Activated CD4-positive, alpha-beta memory T cell treated with anti-CD3 and anti-CD28 coated beads, Interleukin-2, amount 10 ng/mL, durations not matched to agents 7 days and 5 days (primary cell): ENCODE measurements at regions not wholly inside any gene's neighbourhood (a gene's known extent, or its start where the extent isn't known, plus 50 kb on each side); places are given as distances from the start of the nearest gene placed in this dataset.
"Not testable (repeated sequence)": the region's sequence is repeated elsewhere in the genome, so short reads cannot be mapped to it uniquely, and the experiment has no call there.

ENCODE experiments used
- CTCF ChIA-PET: fragments of 350-600 bp; sonication (Branson Sonifier 250); formaldehyde crosslinking; loops from one replicate; lab custom pipeline; 2021; ENCODE audit warnings: antibody characterized with exemption, inconsistent platforms; lab: Charles Lee
- POLR2A ChIA-PET: fragments of 350-600 bp; sonication (Branson Sonifier 250); formaldehyde crosslinking; loops from one replicate; lab custom pipeline; 2021; ENCODE audit warnings: antibody characterized with exemption; lab: Charles Lee
- DNase-seq: peaks from one replicate; pipeline ENCODE4 v3.0.0-alpha.2; 2020
- H3K27ac Mint-ChIP-seq: one replicate; pipeline ENCODE4 v1.8.0; 2021; ENCODE audit warnings: mild to moderate bottlenecking, mixed read lengths
- H3K27me3 Mint-ChIP-seq: one replicate; pipeline ENCODE4 v1.8.0; 2021; ENCODE audit warnings: mixed read lengths
- H3K36me3 Mint-ChIP-seq: one replicate; pipeline ENCODE4 v1.8.0; 2021; ENCODE audit warnings: low read depth, mixed read lengths
- H3K4me1 Mint-ChIP-seq: one replicate; pipeline ENCODE4 v1.8.0; 2021; ENCODE audit warnings: mixed read lengths
- H3K4me3 Mint-ChIP-seq: one replicate; pipeline ENCODE4 v1.8.0; 2021; ENCODE audit warnings: mild to moderate bottlenecking, mixed read lengths
- H3K9me3 Mint-ChIP-seq: one replicate; pipeline ENCODE4 v1.8.0; 2021; ENCODE audit warnings: mixed read lengths

- no peak overlapping the region for H3K4me3 Mint-ChIP-seq
- H3K27me3 Mint-ChIP-seq: no peaks in the 10 kb centered on the region
- CTCF ChIA-PET: no interaction called here
- no peaks in the 10 kb centered on the region for H3K4me1 Mint-ChIP-seq
- H3K36me3 Mint-ChIP-seq: no peaks in the 10 kb centered on the region
- DNase-seq: no peak
- peaks cover 6% of the 10 kb centered on the region for H3K9me3 Mint-ChIP-seq
- POLR2A ChIA-PET: no interaction called here
- H3K27ac Mint-ChIP-seq: no peak overlapping the region
Measured at GRCh38 chr4:28251831-28252230, 1391.2 kb downstream of the STIM2 start.

- Mint-ChIP-seq H3K4me3 (no peak overlapping the region), H3K36me3 (no peaks in the 10 kb centered on the region), H3K27me3 (no peaks in the 10 kb centered on the region), H3K27ac (no peak overlapping the region), H3K4me1 (no peaks in the 10 kb centered on the region), H3K9me3 (peaks cover 9% of the 10 kb centered on the region)
- CTCF ChIA-PET: no interaction called here
- POLR2A ChIA-PET: no interaction called here
- no peak for DNase-seq
Measured at GRCh38 chr4:28254003-28254402, 1393.4 kb downstream of the STIM2 start.

GRCh38 chr4:28256295-28256694, 1395.7 kb downstream of the STIM2 start:
- POLR2A ChIA-PET: no interaction called here
- H3K9me3 Mint-ChIP-seq: peaks cover 11% of the 10 kb centered on the region
- DNase-seq: no peak

GRCh38 chr4:28259951-28260350, 1399.3 kb downstream of the STIM2 start:
- H3K4me3 Mint-ChIP-seq: no peak overlapping the region

More at GRCh38 chr4:28256295-28256694, 1395.7 kb downstream of the STIM2 start:
- no peaks in the 10 kb centered on the region for H3K36me3 Mint-ChIP-seq
- H3K4me1 Mint-ChIP-seq: no peaks in the 10 kb centered on the region
- H3K27ac Mint-ChIP-seq: no peak overlapping the region
- H3K4me3 Mint-ChIP-seq: no peak overlapping the region
- H3K27me3 Mint-ChIP-seq: no peaks in the 10 kb centered on the region
- CTCF ChIA-PET: no interaction called here

GRCh38 chr4:28267166-28267565, 1406.5 kb downstream of the STIM2 start:
- no peak overlapping the region for H3K27ac Mint-ChIP-seq
- CTCF ChIA-PET: no interaction called here
- POLR2A ChIA-PET: no interaction called here
- peaks cover 8% of the 10 kb centered on the region for H3K9me3 Mint-ChIP-seq
- no peaks in the 10 kb centered on the region for H3K36me3 Mint-ChIP-seq
- no peaks in the 10 kb centered on the region for H3K27me3 Mint-ChIP-seq
- no peak for DNase-seq
- no peak overlapping the region for H3K4me3 Mint-ChIP-seq
- no peaks in the 10 kb centered on the region for H3K4me1 Mint-ChIP-seq

More at GRCh38 chr4:28259951-28260350, 1399.3 kb downstream of the STIM2 start:
- H3K27ac Mint-ChIP-seq: no peak overlapping the region
- no peaks in the 10 kb centered on the region for H3K4me1 Mint-ChIP-seq
- ChIA-PET POLR2A (no interaction called here), CTCF (no interaction called here)
- peaks cover 11% of the 10 kb centered on the region for H3K9me3 Mint-ChIP-seq
- H3K36me3 Mint-ChIP-seq: no peaks in the 10 kb centered on the region
- H3K27me3 Mint-ChIP-seq: no peaks in the 10 kb centered on the region
- no peak for DNase-seq

GRCh38 chr4:28269426-28269825, 1408.8 kb downstream of the STIM2 start:
- Mint-ChIP-seq H3K4me3 (no peak overlapping the region), H3K4me1 (no peaks in the 10 kb centered on the region), H3K9me3 (peaks cover 5% of the 10 kb centered on the region), H3K27me3 (no peaks in the 10 kb centered on the region), H3K27ac (no peak overlapping the region), H3K36me3 (no peaks in the 10 kb centered on the region)
- no peak for DNase-seq
- ChIA-PET CTCF (no interaction called here), POLR2A (no interaction called here)

GRCh38 chr4:28277931-28278330, 1417.3 kb downstream of the STIM2 start:
- peaks cover 2% of the 10 kb centered on the region for H3K9me3 Mint-ChIP-seq
- H3K36me3 Mint-ChIP-seq: no peaks in the 10 kb centered on the region
- ChIA-PET POLR2A (no interaction called here), CTCF (no interaction called here)
- H3K4me3 Mint-ChIP-seq: no peak overlapping the region
- no peaks in the 10 kb centered on the region for H3K27me3 Mint-ChIP-seq
- no peak for DNase-seq
- H3K27ac Mint-ChIP-seq: no peak overlapping the region
- H3K4me1 Mint-ChIP-seq: no peaks in the 10 kb centered on the region

GRCh38 chr4:28278676-28279075, 1418.0 kb downstream of the STIM2 start:
- Mint-ChIP-seq H3K27ac (no peak overlapping the region), H3K4me1 (no peaks in the 10 kb centered on the region), H3K4me3 (no peak overlapping the region), H3K27me3 (no peaks in the 10 kb centered on the region), H3K9me3 (peaks cover 2% of the 10 kb centered on the region), H3K36me3 (no peaks in the 10 kb centered on the region)
- ChIA-PET POLR2A (no interaction called here), CTCF (no interaction called here)
- DNase-seq: no peak

GRCh38 chr4:28279249-28279648, 1418.6 kb downstream of the STIM2 start:
- no peaks in the 10 kb centered on the region for H3K36me3 Mint-ChIP-seq
- peaks cover 2% of the 10 kb centered on the region for H3K9me3 Mint-ChIP-seq
- no peaks in the 10 kb centered on the region for H3K4me1 Mint-ChIP-seq
- DNase-seq: no peak
- H3K27ac Mint-ChIP-seq: no peak overlapping the region
- CTCF ChIA-PET: no interaction called here
- POLR2A ChIA-PET: no interaction called here
- H3K27me3 Mint-ChIP-seq: no peaks in the 10 kb centered on the region
- H3K4me3 Mint-ChIP-seq: no peak overlapping the region

GRCh38 chr4:28286266-28286665, 1425.6 kb downstream of the STIM2 start:
- H3K9me3 Mint-ChIP-seq, CTCF ChIA-PET, H3K36me3 Mint-ChIP-seq, DNase-seq, H3K27me3 Mint-ChIP-seq, H3K4me3 Mint-ChIP-seq, POLR2A ChIA-PET, H3K27ac Mint-ChIP-seq, H3K4me1 Mint-ChIP-seq: not testable (repeated sequence)

GRCh38 chr4:28287831-28288233, 1427.2 kb downstream of the STIM2 start:
- Mint-ChIP-seq H3K27me3 (no peaks in the 10 kb centered on the region), H3K4me3 (no peak overlapping the region), H3K9me3 (peaks cover 7% of the 10 kb centered on the region), H3K4me1 (no peaks in the 10 kb centered on the region), H3K27ac (no peak overlapping the region), H3K36me3 (no peaks in the 10 kb centered on the region)
- ChIA-PET POLR2A (no interaction called here), CTCF (no interaction called here)
- no peak for DNase-seq

- Mint-ChIP-seq H3K4me3 (no peak overlapping the region), H3K36me3 (no peaks in the 10 kb centered on the region), H3K27me3 (no peaks in the 10 kb centered on the region), H3K9me3 (peaks cover 7% of the 10 kb centered on the region), H3K4me1 (no peaks in the 10 kb centered on the region), H3K27ac (no peak overlapping the region)
- DNase-seq: no peak
- ChIA-PET POLR2A (no interaction called here), CTCF (no interaction called here)
Measured at GRCh38 chr4:28296239-28296638, 1435.6 kb downstream of the STIM2 start.

- CTCF ChIA-PET: no interaction called here
- H3K4me3 Mint-ChIP-seq: no peak overlapping the region
- H3K27me3 Mint-ChIP-seq: no peaks in the 10 kb centered on the region
- H3K4me1 Mint-ChIP-seq: no peaks in the 10 kb centered on the region
- POLR2A ChIA-PET: no interaction called here
- DNase-seq: no peak
- no peak overlapping the region for H3K27ac Mint-ChIP-seq
- peaks cover 10% of the 10 kb centered on the region for H3K9me3 Mint-ChIP-seq
- H3K36me3 Mint-ChIP-seq: no peaks in the 10 kb centered on the region
Measured at GRCh38 chr4:28310926-28311325, 1450.3 kb downstream of the STIM2 start.

- H3K27ac Mint-ChIP-seq, H3K27me3 Mint-ChIP-seq, DNase-seq, POLR2A ChIA-PET, H3K4me1 Mint-ChIP-seq, H3K4me3 Mint-ChIP-seq, H3K9me3 Mint-ChIP-seq, H3K36me3 Mint-ChIP-seq, CTCF ChIA-PET: not testable (repeated sequence)
Measured at GRCh38 chr4:28312497-28312896, 1451.9 kb downstream of the STIM2 start.
